OCI-LY1 (cell line): ENCODE measurements at regions not wholly inside any gene's neighbourhood (a gene's known extent, or its start where the extent isn't known, plus 50 kb on each side); places are given as distances from the start of the nearest gene placed in this dataset.

Experiments used
- H2AFZ ChIP-seq: fragments of 200-600 bp; sonication (generic), shearing (Covaris generic); 2 replicates; pipeline ENCODE4 v1.6.0; 2014; ENCODE audit warnings: antibody characterized with exemption, mild to moderate bottlenecking, low read length
- H3F3A ChIP-seq: fragments of 200-600 bp; sonication (generic), shearing (Covaris generic); 2 replicates; pipeline ENCODE4 v1.6.0; 2014; ENCODE audit warnings: mild to moderate bottlenecking, antibody characterized with exemption, low read length, moderate library complexity; ENCODE audit not compliant: insufficient read depth
- H3K27ac ChIP-seq: fragments of 200-600 bp; sonication (generic); 2 replicates; pipeline ENCODE4 v1.5.1; 2014; ENCODE audit warnings: low read length, mixed run types, mild to moderate bottlenecking, low read depth; ENCODE audit not compliant: poor library complexity, severe bottlenecking
- H3K27me3 ChIP-seq: fragments of 200-600 bp; sonication (generic); 2 replicates; pipeline ENCODE4 v1.6.0; 2014; ENCODE audit warnings: antibody characterized with exemption, mild to moderate bottlenecking, low read length, moderate library complexity; ENCODE audit not compliant: insufficient read depth
- H3K36me3 ChIP-seq: fragments of 200-600 bp; sonication (generic); 2 replicates; pipeline ENCODE4 v1.6.1; 2014; ENCODE audit warnings: mild to moderate bottlenecking, antibody characterized with exemption, low read length, moderate library complexity, mixed read lengths; ENCODE audit not compliant: insufficient read depth
- H3K4me1 ChIP-seq: fragments of 200-600 bp; sonication (generic); 2 replicates; pipeline ENCODE4 v1.5.1; 2014; ENCODE audit warnings: mild to moderate bottlenecking, low read length, moderate library complexity; ENCODE audit not compliant: insufficient read depth, severe bottlenecking
- H3K4me2 ChIP-seq: fragments of 200-600 bp; sonication (generic), shearing (Covaris generic); 2 replicates; pipeline ENCODE4 v1.6.1; 2014; ENCODE audit warnings: low read length
- H3K4me3 ChIP-seq: fragments of 200-600 bp; sonication (generic); 2 replicates; pipeline ENCODE4 v1.5.1; 2014; ENCODE audit warnings: low read length, low read depth, mild to moderate bottlenecking, mixed read lengths; ENCODE audit not compliant: poor library complexity, severe bottlenecking
- H3K79me2 ChIP-seq: fragments of 200-600 bp; shearing (Covaris generic); 2 replicates; pipeline ENCODE4 v1.6.1; 2016; ENCODE audit warnings: mixed run types, low read length, mixed read lengths; ENCODE audit not compliant: insufficient read depth
- H3K9ac ChIP-seq: fragments of 200-600 bp; sonication (generic), shearing (Covaris generic); 2 replicates; pipeline ENCODE4 v1.6.1; 2014; ENCODE audit warnings: mild to moderate bottlenecking, low read length, mixed read lengths
- H3K9me2 ChIP-seq: fragments of 200-600 bp; sonication (generic), shearing (Covaris generic); 2 replicates; pipeline ENCODE4 v1.6.1; 2014; ENCODE audit warnings: low read depth, mild to moderate bottlenecking, low read length, mixed read lengths
- H3K9me3 ChIP-seq: fragments of 200-600 bp; shearing (Covaris generic); 2 replicates; pipeline ENCODE4 v1.6.1; 2014; ENCODE audit warnings: low read length, mixed read lengths
- H4K20me1 ChIP-seq: fragments of 200-600 bp; sonication (generic), shearing (Covaris generic); 2 replicates; pipeline ENCODE4 v1.6.0; 2016; ENCODE audit warnings: mild to moderate bottlenecking, low read length; ENCODE audit not compliant: insufficient read depth
- EZH2 ChIP-seq: fragments of 200-600 bp; sonication (generic), shearing (Covaris generic); IDR thresholded peaks from 2 replicates; pipeline ENCODE4 v1.8.0; 2017; ENCODE audit warnings: borderline replicate concordance, mixed run types, mild to moderate bottlenecking, antibody characterized with exemption, low read length, moderate library complexity, mixed read lengths
- TF ChIP-seq, protein P1 (sequence below): fragments of 200-600 bp; sonication (generic), shearing (Covaris generic); IDR thresholded peaks from 2 replicates; pipeline ENCODE4 v1.5.1; 2017; ENCODE audit warnings: mild to moderate bottlenecking, antibody characterized with exemption, low read length, moderate library complexity, mixed read lengths

DNA sequence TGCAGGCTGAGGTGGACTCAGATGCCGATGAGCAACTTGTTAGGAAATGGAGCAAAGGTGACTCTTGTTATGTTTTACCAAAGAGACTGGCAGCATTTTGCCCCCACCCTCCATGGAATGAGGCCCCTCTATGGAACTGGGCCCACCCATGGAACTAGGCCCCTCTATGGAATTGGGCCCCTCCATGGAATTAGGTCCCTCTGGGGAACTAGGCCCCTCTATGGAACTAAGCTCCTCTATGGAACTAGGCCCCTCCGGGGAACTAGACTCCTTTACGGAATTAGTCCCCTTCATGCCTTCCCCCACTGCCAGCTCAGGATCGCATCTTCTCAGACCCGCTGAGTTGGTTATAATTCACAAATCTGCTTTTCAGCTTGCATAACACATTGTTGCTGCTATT lies 144.9 kb downstream of the THBS2 start:
- Histone ChIP-seq H3K4me1 (no peaks in the 10 kb centered on the region), H3K9me3 (no peaks in the 10 kb centered on the region), H3K4me2 (no peak overlapping the region), H3K36me3 (no peaks in the 10 kb centered on the region), H3K4me3 (no peak overlapping the region), H3K27me3 (no peaks in the 10 kb centered on the region), H4K20me1 (no peaks in the 10 kb centered on the region), H3F3A (no peaks in the 10 kb centered on the region), H3K79me2 (no peaks in the 10 kb centered on the region), H3K9me2 (no peaks in the 10 kb centered on the region), H3K27ac (no peak overlapping the region), H2AFZ (no peak overlapping the region), H3K9ac (no peak overlapping the region)
- no peak for TF ChIP-seq EZH2
- TF ChIP-seq, protein P1, sequence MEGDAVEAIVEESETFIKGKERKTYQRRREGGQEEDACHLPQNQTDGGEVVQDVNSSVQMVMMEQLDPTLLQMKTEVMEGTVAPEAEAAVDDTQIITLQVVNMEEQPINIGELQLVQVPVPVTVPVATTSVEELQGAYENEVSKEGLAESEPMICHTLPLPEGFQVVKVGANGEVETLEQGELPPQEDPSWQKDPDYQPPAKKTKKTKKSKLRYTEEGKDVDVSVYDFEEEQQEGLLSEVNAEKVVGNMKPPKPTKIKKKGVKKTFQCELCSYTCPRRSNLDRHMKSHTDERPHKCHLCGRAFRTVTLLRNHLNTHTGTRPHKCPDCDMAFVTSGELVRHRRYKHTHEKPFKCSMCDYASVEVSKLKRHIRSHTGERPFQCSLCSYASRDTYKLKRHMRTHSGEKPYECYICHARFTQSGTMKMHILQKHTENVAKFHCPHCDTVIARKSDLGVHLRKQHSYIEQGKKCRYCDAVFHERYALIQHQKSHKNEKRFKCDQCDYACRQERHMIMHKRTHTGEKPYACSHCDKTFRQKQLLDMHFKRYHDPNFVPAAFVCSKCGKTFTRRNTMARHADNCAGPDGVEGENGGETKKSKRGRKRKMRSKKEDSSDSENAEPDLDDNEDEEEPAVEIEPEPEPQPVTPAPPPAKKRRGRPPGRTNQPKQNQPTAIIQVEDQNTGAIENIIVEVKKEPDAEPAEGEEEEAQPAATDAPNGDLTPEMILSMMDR: no peak

DNA sequence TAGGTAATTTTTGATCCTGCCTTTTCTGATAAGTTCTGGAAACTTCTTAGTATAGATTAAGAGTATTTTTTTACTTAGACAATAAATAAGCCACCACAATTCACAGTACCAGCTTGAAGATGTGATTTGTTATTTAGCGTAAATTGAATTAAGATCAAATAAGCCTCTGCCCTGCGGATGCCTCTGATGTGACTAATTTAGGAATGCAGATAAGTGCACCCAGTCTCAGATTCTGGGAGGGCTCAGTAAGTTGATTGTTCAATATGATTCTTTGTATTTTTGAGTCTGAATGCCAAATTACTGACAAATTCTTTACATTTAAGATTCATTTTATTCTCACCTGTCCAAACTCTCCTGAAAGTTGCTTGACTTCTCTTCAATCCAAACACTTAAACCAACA lies 147.5 kb downstream of the THBS2 start:
- no peak for TF ChIP-seq EZH2
- TF ChIP-seq, protein P1: no peak
- Histone ChIP-seq H3K27me3 (no peaks in the 10 kb centered on the region), H3K4me3 (no peak overlapping the region), H3K79me2 (no peaks in the 10 kb centered on the region), H3K4me1 (no peaks in the 10 kb centered on the region), H3K27ac (no peak overlapping the region), H3K9me2 (no peaks in the 10 kb centered on the region), H3K36me3 (no peaks in the 10 kb centered on the region), H3K9me3 (no peaks in the 10 kb centered on the region), H3K9ac (no peak overlapping the region), H3K4me2 (no peak overlapping the region), H2AFZ (no peak overlapping the region), H3F3A (no peaks in the 10 kb centered on the region), H4K20me1 (no peaks in the 10 kb centered on the region)

DNA sequence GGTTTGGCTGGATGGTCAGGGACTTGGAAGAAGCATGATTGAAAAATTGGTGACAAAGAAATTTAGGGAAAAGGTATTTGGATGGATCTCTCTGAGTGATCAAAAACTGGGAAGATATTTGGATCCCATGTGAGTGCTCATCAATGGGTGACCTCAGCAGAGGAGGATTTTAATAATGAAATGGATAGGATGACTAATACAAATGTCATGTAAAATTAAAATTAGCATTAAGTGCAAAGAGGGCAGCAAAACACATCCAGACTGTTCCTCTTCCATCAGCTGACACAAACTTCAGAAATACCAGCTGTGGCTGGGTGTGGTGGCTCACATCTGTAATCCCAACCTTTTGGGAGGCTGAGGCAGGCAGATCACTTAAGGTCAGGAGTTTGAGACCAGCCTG lies 151.7 kb downstream of the THBS2 start:
- no peak for TF ChIP-seq EZH2
- TF ChIP-seq, protein P1: no peak
- Histone ChIP-seq H3K36me3 (no peaks in the 10 kb centered on the region), H2AFZ (no peak overlapping the region), H3K9me2 (no peaks in the 10 kb centered on the region), H3K9me3 (no peaks in the 10 kb centered on the region), H3K9ac (no peak overlapping the region), H3K4me3 (no peak overlapping the region), H3F3A (no peaks in the 10 kb centered on the region), H4K20me1 (no peaks in the 10 kb centered on the region), H3K27me3 (no peaks in the 10 kb centered on the region), H3K79me2 (no peaks in the 10 kb centered on the region), H3K27ac (no peak overlapping the region), H3K4me2 (no peak overlapping the region), H3K4me1 (no peaks in the 10 kb centered on the region)
